DOHH2 (cell line): ENCODE measurements at regions not wholly inside any gene's neighbourhood (a gene's known extent, or its start where the extent isn't known, plus 50 kb on each side); places are given as distances from the start of the nearest gene placed in this dataset.

Experiments
- H3F3A ChIP-seq: fragments of 200-600 bp; sonication (generic), shearing (Covaris generic); 2 replicates; pipeline ENCODE4 v1.6.0; 2016; ENCODE audit warnings: antibody characterized with exemption, mild to moderate bottlenecking; ENCODE audit not compliant: control insufficient read depth, insufficient read depth
- H3K27ac ChIP-seq: fragments of 200-600 bp; sonication (generic); 2 replicates; pipeline ENCODE4 v1.5.1; 2014; ENCODE audit warnings: low read depth, mild to moderate bottlenecking, low read length, moderate library complexity
- H3K27me3 ChIP-seq: fragments of 200-600 bp; sonication (generic); 2 replicates; pipeline ENCODE4 v1.6.1; 2014; ENCODE audit warnings: mild to moderate bottlenecking, low read length, mixed read lengths; ENCODE audit not compliant: control insufficient read depth
- H3K36me3 ChIP-seq: fragments of 200-600 bp; sonication (generic); 2 replicates; pipeline ENCODE4 v1.6.1; 2014; ENCODE audit warnings: mild to moderate bottlenecking, low read length, moderate library complexity, mixed read lengths; ENCODE audit not compliant: control insufficient read depth
- H3K4me1 ChIP-seq: fragments of 200-600 bp; sonication (generic); 2 replicates; pipeline ENCODE4 v1.6.1; 2014; ENCODE audit warnings: mild to moderate bottlenecking, low read length, mixed read lengths; ENCODE audit not compliant: control insufficient read depth
- H3K4me2 ChIP-seq: fragments of 200-600 bp; sonication (generic); 2 replicates; pipeline ENCODE4 v1.6.0; 2014; ENCODE audit warnings: mild to moderate bottlenecking, low read length, moderate library complexity
- H3K4me3 ChIP-seq: fragments of 200-600 bp; sonication (generic); 2 replicates; pipeline ENCODE4 v1.5.1; 2014; ENCODE audit warnings: mild to moderate bottlenecking, low read length, mixed read lengths
- H3K79me2 ChIP-seq: fragments of 200-600 bp; sonication (generic); 2 replicates; pipeline ENCODE4 v1.6.1; 2014; ENCODE audit warnings: mild to moderate bottlenecking, low read length, mixed read lengths; ENCODE audit not compliant: control insufficient read depth
- H3K9me2 ChIP-seq: fragments of 200-600 bp; sonication (generic); replicated peaks from 2 replicates; pipeline ENCODE4 v1.6.1; 2014; ENCODE audit warnings: mild to moderate bottlenecking, low read length, mixed read lengths; ENCODE audit not compliant: control insufficient read depth
- H3K9me3 ChIP-seq: fragments of 200-600 bp; sonication (generic); 2 replicates; pipeline ENCODE4 v1.6.1; 2014; ENCODE audit warnings: antibody characterized with exemption, low read length, mixed read lengths; ENCODE audit not compliant: control insufficient read depth, insufficient read depth
- H4K20me1 ChIP-seq: fragments of 200-600 bp; sonication (generic); 2 replicates; pipeline ENCODE4 v1.6.0; 2014; ENCODE audit warnings: low read depth, mild to moderate bottlenecking, antibody characterized with exemption, low read length, moderate library complexity; ENCODE audit not compliant: control insufficient read depth, insufficient read depth
- EZH2phosphoT487 ChIP-seq: fragments of 200-600 bp; sonication (generic); IDR thresholded peaks from 2 replicates; pipeline ENCODE4 v1.6.1; 2017; ENCODE audit warnings: borderline replicate concordance, mild to moderate bottlenecking, antibody characterized with exemption, low read length, moderate library complexity, mixed read lengths
- TF ChIP-seq, protein P1 (sequence below): fragments of 200-600 bp; sonication (generic); IDR thresholded peaks from one replicate; pipeline ENCODE4 v1.5.1; 2014; ENCODE audit warnings: antibody characterized with exemption, mild to moderate bottlenecking, low read depth, low read length; ENCODE audit not compliant: poor library complexity, severe bottlenecking

DNA sequence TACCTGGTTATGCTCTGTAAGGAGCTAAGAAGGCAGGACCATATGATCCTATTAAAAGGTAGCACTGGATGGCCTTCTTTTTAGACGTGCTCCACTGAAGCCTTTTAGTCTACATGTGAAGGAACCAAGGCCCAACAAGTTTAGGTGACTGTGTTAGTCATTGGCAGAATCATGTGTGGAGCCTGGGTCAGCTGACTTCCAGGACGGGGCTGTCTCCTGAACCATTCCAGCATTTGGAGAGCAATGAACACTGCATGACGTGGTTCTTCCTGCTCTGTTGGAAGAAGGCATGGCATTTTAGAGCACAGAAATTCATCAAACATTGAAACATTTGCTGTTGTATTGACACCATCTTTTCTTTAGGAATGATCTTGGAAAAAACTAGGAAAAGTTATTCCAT is 87.8 kb upstream of the TIAM2 start:
- Histone ChIP-seq H4K20me1 (no peaks in the 10 kb centered on the region; the same call in 1 of the 2 replicates), H3K79me2 (no peaks in the 10 kb centered on the region), H3K9me3 (no peaks in the 10 kb centered on the region), H3K4me1 (no peaks in the 10 kb centered on the region), H3K27ac (no peak overlapping the region), H3K36me3 (no peaks in the 10 kb centered on the region), H3F3A (no peaks in the 10 kb centered on the region), H3K9me2 (no peaks in the 10 kb centered on the region), H3K4me2 (no peak overlapping the region), H3K27me3 (no peaks in the 10 kb centered on the region), H3K4me3 (no peak overlapping the region)
- TF ChIP-seq EZH2phosphoT487: no peak
- TF ChIP-seq, protein P1, sequence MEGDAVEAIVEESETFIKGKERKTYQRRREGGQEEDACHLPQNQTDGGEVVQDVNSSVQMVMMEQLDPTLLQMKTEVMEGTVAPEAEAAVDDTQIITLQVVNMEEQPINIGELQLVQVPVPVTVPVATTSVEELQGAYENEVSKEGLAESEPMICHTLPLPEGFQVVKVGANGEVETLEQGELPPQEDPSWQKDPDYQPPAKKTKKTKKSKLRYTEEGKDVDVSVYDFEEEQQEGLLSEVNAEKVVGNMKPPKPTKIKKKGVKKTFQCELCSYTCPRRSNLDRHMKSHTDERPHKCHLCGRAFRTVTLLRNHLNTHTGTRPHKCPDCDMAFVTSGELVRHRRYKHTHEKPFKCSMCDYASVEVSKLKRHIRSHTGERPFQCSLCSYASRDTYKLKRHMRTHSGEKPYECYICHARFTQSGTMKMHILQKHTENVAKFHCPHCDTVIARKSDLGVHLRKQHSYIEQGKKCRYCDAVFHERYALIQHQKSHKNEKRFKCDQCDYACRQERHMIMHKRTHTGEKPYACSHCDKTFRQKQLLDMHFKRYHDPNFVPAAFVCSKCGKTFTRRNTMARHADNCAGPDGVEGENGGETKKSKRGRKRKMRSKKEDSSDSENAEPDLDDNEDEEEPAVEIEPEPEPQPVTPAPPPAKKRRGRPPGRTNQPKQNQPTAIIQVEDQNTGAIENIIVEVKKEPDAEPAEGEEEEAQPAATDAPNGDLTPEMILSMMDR: no peak

DNA sequence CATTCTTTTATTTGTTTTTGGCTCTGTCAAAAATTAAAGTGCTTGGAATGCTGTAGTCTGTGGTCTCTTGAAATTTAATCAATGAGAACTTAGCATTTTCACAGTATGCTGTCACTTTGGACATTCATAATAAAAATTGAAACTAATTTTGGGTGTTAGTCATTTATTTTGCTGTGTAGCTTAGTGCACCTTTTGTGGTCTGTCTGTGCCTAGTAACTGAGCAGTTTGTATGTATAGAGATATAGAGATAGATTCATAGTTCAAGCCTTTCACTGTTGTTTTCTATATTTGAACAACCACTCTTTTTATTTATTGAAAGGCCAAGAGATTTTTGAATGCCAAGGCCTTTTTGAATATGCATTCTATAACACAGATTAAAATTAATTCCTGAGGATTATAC is 86.4 kb upstream of the TIAM2 start:
- Histone ChIP-seq H3K9me2 (no peaks in the 10 kb centered on the region), H3K4me1 (no peaks in the 10 kb centered on the region), H3K27ac (no peak overlapping the region), H3K36me3 (no peaks in the 10 kb centered on the region), H3K9me3 (no peaks in the 10 kb centered on the region), H3K79me2 (no peaks in the 10 kb centered on the region), H3K4me2 (no peak overlapping the region), H3K27me3 (no peaks in the 10 kb centered on the region), H3K4me3 (no peak overlapping the region), H4K20me1 (no peaks in the 10 kb centered on the region; the same call in 1 of the 2 replicates), H3F3A (no peaks in the 10 kb centered on the region)
- TF ChIP-seq, protein P1: no peak
- TF ChIP-seq EZH2phosphoT487: no peak

DNA sequence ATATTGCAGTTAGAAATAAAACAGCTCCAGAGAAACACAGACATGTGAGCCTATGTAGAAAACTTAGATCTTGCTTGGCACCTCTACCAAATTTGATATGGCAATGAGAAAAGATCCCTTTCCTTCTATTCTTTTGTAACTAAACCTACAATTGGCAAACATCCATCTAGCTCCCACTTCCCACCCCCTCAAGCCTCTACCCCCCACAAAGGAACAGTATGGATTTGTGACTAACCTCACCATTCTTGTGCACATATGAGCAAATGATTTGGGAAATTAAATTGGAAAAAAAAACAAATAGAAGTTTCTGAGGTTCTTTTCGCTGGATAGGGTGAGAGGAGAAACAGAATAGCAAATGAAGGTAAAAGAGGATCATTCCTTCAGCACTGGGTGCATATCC is 85.8 kb upstream of the TIAM2 start:
- no peak overlapping the region for H3K4me3 ChIP-seq
- no peaks in the 10 kb centered on the region for H3F3A ChIP-seq
- no peaks in the 10 kb centered on the region for H3K9me3 ChIP-seq
- H3K36me3 ChIP-seq: no peaks in the 10 kb centered on the region
- TF ChIP-seq, protein P1: no peak
- TF ChIP-seq EZH2phosphoT487: no peak
- no peaks in the 10 kb centered on the region for H3K4me1 ChIP-seq
- H3K79me2 ChIP-seq: no peaks in the 10 kb centered on the region
- H3K27me3 ChIP-seq: no peaks in the 10 kb centered on the region
- H3K4me2 ChIP-seq: no peak overlapping the region
- H3K27ac ChIP-seq: no peak overlapping the region
- H3K9me2 ChIP-seq: no peaks in the 10 kb centered on the region
- no peaks in the 10 kb centered on the region; the same call in 1 of the 2 replicates for H4K20me1 ChIP-seq
